Retinal pigment epithelial cell (primary cell): ENCODE measurements at regions not wholly inside any gene's neighbourhood (a gene's known extent, or its start where the extent isn't known, plus 50 kb on each side); places are given as distances from the start of the nearest gene placed in this dataset.
A peak's percentile ranks its signal among the peaks of the same experiment; 100 is the strongest.
"Not testable (repeated sequence)": the region's sequence is repeated elsewhere in the genome, so short reads cannot be mapped to it uniquely, and the experiment has no call there.

ENCODE experiments used
- DNase-seq: peaks from one replicate; pipeline ENCODE4 v3.0.0-alpha.2; 2010; ENCODE audit warnings: low read depth
- H3K4me3 ChIP-seq: 2 replicates; pipeline ENCODE4 v1.5.1; 2011; ENCODE audit warnings: mild to moderate bottlenecking, low read length, control low read depth, moderate library complexity
- CTCF ChIP-seq: conservative IDR thresholded peaks from 2 replicates; pipeline ENCODE4 v1.5.1; 2011; ENCODE audit warnings: low read depth, low read length, control low read depth, inconsistent platforms

- H3K4me3 ChIP-seq = no peak overlapping the region
- no peak for DNase-seq
- TF ChIP-seq CTCF = no peak
Measured at GRCh38 chr5:25301836-25302235, 657.1 kb upstream of the CDH10 start.

- TF ChIP-seq CTCF = no peak
Measured at GRCh38 chr5:25295067-25295466, 650.3 kb upstream of the CDH10 start.

GRCh38 chr5:25289766-25290165, 645.0 kb upstream of the CDH10 start:
- not testable (repeated sequence) for DNase-seq, H3K4me3 ChIP-seq

More at GRCh38 chr5:25295067-25295466, 650.3 kb upstream of the CDH10 start:
- H3K4me3 ChIP-seq = no peak overlapping the region
- DNase-seq = no peak

GRCh38 chr5:25286319-25286718, 641.5 kb upstream of the CDH10 start:
- H3K4me3 ChIP-seq = no peak overlapping the region
- no peak for TF ChIP-seq CTCF
- DNase-seq = no peak

- peak; percentile 2 for DNase-seq
- TF ChIP-seq CTCF = no peak
- H3K4me3 ChIP-seq = no peak overlapping the region
Measured at GRCh38 chr5:25285136-25285535, 640.4 kb upstream of the CDH10 start.

GRCh38 chr5:25263507-25263906, 618.7 kb upstream of the CDH10 start:
- not testable (repeated sequence) for H3K4me3 ChIP-seq, DNase-seq

GRCh38 chr5:25262221-25262620, 617.4 kb upstream of the CDH10 start:
- TF ChIP-seq CTCF = no peak
- H3K4me3 ChIP-seq = no peak overlapping the region
- DNase-seq = no peak

GRCh38 chr5:25255128-25255527, 610.4 kb upstream of the CDH10 start:
- no peak for DNase-seq
- TF ChIP-seq CTCF = no peak
- no peak overlapping the region for H3K4me3 ChIP-seq
